Activated naive CD4-positive, alpha-beta T cell treated with Interleukin-2 at 50 U/mL for 16 hours (primary cell): ENCODE measurements at regions not wholly inside any gene's neighbourhood (a gene's known extent, or its start where the extent isn't known, plus 50 kb on each side); places are given as distances from the start of the nearest gene placed in this dataset.
"Not testable (repeated sequence)": the region's sequence is repeated elsewhere in the genome, so short reads cannot be mapped to it uniquely, and the experiment has no call there.

Source experiments
- DNase-seq: peaks from one replicate; pipeline ENCODE4 v3.0.0-alpha.2; 2020

DNA sequence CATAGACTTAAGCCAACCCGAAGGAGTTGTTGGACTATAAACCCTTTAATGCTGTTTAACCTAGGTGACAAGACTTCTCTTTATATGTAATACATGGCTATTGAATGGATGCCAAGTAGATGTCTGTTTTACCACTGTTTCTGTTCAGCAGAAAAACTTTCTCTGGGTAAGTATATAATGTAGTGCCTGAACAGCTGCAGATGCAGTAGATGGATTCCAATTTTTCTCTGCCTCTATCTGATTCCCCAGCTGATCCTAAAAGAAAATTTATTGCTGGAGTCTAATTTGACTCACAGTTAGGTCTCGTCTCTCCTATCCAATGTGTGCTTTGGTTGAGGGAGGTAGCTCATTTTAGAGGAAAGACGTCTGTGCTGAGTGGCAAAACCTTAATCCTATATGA is 256.5 kb upstream of the CBLB start:
- DNase-seq, result no peak

DNA sequence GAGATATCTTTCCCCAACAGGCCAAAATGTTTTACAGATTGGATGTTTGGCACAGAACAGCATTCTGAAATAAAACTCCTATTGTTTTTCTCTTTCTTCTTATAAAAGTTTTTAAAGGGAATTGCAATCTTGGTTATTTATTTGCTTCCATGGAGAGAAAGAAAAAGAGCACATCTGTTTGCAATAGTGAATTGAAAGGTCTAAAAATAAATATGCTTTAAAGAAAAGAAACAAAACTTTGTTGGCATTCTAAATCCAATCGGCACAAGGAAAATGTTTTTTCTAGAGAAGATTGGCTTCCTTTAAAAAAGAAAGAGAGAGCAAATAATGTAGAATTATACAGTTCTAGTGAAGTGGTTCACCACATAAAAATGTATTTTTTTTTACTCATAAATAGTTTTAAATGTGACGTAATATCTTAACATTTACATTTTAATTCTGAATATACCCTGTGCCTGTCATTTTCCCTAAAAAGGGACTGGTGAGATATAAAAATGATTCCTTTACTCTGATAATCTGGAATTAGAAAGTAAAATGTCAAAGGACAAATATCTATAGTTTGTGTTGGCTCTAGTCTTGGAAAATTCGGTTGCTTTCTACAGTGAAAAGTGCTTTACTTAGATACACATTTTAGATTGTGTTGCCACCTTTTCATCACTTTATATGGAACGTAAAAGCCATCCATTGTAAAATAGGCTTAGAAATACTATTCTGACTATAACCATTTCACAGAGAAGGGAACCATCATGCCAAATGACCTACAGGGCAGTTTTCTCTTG is 257.4 kb upstream of the CBLB start:
- DNase-seq, result no peak

DNA sequence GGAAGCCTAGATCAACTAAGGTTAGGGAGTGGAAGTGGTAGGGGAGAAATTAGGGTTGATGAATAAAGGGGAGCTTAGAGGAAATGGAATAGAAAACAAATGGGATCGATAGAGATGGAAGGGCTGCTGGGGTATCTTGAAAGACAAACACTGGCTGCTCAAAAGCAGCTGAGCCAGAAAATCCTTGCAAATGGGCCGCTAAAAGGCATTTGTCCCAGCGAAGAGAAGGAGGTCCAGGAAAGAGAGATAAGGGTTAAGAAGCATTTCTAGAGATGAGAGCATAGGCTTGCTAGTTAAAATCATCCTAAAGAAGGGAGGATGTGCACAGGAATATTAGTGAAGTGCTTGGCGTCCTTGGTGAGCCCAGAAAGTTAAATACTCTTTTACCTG is 258.0 kb upstream of the CBLB start:
- DNase-seq, result no peak

DNA sequence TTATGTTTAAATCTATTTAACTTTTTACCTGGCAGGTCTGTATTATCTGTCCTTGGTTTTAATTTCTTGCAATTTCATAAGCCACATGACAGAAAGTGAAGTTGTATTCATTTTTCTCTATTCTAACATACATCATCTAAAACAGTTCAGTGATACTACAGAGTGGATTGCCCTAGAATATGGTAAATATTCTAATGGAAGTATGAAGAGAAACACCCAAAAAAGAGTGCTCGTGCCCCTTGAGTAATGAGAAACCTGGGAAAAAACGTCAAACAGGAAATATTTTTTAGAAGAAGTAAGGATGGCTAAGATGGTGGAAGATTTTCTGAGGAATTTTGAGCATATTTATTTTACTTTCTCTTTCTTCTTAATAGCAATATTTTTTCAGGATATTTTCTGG is 261.1 kb upstream of the CBLB start:
- DNase-seq, result no peak

DNA sequence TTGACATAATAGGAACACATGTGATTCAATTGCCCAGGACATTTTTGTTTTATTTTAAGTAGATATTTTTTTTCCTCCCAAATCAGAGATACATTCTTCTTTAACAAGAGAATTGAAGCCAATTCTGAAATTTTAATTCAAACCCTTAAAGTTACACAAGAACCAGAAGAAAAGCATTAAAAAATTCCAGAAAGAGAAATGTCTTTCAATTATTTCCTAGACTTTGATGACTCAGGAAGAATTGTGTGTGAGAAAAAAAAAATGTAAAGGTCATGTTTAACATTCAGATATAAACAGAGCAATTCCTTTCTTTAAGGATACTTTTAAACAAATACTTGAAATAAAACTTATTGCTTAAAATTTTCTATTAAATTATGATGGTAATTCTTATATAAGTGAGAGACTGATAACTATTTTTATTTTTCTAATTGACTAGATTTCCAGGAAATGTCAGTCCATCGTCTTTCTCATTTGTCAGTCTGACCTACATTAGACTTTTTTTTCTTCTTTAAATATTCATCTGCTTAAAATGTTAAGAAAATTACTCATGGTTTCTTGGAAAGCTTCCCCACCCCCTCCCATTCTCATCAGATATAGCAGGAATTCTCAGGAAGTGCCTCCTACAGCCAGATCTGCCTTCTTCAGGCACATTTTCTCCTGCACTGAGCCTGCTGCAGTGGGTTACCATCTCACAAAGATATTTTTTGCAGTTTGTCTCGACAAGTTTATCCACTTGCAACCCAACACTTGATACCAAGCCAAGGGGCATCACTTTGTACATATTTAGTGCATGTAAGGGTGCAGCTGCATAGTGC is 261.8 kb upstream of the CBLB start:
- no peak for DNase-seq

DNA sequence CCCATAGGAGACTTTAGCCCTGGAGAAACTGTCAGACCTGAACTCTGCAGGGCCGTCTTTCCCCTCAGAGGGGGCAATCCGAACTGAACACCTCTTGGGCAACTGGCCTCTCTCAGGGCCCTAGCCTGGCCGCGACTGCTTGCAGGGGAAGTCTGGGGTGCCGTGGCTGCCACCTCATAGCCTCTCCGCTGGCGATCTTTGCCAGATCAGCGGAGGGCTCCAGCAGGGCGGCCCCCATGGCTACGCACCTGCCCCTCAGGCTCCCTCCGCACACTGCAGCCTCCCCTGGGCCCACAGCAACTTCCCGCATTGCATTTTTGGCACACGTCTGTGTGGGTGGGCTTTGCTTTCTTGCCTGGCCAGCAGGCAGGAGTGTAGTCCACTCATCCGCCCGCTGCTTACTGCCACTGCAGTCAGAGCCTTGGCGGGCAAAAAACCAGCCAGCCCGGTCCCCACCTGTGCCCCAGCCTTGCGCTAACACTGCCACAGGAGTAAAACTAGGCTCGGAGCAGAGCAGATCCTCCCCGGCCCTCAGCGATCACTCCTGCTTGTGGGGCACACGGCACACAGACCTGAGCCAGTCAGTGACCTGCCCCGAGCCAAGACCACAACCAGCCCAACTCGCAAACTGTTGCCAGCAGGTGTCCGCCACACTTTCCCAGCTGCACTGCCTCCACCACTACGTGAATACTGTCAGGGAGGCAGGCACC is 266.8 kb upstream of the CBLB start:
- no peak for DNase-seq

DNA sequence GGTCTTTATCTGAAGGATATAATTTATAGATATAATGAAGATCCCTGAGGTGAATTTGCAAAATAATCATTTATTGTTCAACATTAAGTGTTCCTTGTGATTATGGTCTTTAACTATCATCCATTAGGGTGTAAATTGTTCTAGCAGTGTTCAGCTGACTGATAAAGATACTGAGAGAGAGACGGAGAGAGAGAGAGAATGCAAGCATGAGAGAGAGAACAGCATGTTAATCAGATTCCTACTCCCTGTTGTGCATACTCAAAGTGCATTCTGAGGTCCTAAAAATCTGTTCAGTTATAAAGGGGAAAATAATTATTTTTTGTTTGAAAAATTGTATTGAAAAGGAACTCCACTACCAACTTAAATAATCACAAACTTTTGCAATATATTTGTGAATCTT is 271.0 kb upstream of the CBLB start:
- no peak for DNase-seq

DNA sequence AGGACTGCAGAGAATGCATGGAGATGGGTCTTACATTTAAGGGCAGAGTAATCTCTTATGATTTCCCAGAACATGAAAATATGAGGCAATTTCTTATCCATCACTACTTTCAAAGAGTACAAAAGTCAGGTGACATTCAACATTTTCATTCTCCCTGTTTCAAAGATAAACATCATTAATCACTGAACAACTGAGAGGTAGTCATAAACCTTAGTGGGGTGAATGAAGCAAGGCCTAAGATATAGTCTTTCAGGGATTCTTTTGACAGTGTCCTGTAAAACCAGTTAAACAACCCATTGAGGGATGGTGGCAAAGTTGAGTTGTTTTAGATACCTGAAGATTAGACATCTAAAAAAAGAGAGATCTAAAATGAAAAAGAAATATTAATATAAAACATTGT is 271.6 kb upstream of the CBLB start:
- DNase-seq, result no peak

DNA sequence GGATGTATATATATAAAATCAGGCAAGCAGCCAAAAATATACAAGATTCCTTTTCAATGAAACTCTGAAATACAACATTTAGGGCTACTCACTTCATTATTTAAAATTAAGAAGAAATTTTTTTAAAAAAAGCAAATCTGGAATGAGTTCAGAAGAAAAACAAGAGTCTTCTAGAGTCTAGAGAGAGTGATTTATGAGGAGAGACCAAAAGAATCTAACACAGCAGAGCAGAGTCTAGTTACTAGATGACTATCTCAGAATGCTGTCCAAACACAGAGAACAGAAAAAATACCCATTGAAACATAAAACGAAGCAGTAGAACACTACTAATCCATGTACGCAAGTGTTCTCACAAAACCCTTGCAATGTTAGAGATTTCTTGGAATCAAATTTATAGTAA is 275.2 kb upstream of the CBLB start:
- no peak for DNase-seq

DNA sequence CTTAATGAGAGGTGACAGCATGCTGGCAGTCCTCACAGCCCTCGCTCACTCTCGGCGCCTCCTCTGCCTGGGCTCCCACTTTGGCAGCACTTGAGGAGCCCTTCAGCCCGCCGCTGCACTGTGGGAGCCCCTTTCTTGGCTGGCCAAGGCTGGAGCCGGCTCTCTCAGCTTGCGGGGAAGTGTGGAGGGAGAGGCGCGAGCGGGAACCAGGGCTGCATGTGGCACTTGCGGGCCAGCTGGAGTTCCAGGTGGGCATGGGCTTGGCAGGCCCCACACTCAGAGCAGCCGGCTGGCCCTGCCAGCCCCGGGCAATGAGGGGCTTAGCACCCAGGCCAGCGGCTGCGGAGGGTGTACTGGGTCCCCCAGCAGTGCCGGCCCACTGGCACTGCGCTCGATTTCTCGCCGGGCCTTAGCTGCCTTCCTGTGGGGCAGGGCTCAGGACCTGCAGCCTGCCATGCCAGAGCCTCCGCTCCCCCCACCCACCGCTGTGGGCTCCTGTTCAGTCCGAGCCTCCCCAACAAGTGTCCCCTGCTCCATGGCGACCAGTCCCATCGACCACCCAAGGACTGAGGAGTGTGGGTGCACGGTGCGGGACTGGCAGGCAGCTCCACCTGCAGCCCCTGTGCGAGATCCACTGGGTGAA is 279.7 kb upstream of the CBLB start:
- DNase-seq, result not testable (repeated sequence)

DNA sequence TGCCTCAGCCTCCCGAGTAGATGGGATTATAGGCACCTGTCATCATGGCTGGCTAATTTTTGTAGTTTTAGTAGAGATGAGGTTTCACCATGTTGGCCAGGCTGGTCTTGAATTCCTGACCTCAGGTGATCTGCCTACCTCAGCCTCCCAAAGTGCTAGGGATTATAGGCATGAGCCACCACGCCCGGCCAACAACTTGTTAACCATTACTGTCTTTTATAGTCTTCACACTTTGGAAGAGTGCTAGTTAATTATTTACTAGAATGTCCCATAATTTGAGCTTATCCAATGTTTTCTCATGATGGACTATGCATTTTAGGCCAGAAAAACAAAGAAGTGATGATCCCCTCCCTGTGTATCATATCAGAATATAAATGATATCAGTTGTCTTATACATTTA is 288.6 kb upstream of the CBLB start:
- DNase-seq, result no peak

DNA sequence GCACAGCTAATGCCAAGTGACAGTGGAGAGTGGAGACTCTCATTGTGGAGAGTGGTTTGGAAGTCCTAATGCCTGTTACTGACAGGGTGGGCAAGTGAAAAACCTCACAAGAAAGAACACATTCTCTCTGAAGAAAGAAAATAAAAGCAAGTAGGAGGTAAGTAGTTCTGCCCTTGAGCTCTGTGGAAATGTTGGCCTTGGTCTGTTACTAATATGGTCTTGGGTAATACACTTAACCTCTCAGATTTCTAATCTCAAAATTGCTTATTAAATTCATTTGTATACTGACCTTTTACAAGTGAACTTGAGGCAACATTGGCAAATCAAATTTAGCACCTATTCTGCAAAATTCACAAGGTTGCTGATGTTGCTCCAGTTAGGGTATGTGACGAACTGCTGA is 291.6 kb upstream of the CBLB start:
- DNase-seq, result no peak

DNA sequence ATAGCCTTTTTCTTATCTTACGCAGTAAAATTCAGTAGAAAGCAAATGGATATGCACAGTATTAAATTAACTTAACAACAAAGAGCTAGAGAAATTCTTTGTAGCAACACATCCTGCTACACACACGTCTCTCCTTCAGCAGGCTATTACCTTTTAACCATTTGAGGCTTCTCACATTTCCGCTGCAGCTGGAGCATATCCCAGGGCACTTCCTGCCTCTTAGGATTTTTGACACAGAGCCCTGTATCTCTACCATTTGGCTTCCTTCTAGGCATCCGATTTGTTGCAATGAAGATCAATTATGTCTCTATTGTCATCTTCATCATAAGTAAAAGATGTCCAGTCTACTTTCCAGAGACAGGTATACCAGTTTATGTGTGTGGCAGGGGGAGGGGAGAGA is 292.4 kb upstream of the CBLB start:
- DNase-seq, result no peak

DNA sequence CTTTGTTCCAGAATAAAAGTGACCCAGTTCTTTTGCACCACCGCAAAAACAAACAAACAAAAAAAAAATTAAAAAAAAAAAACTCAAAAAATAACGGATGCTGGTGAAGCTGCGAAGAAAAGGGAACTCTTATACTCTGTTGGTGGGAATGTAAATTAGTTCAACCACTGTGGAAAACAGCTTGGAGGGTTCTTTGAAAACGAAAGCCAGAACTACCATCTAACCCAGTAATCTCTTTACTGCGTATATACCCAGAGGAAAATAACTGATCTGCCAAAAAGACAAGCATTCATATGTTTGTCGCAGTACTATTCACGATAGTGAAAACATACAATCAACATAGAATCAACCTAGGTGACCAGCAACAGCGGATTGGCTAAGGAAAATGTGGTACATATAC is 298.9 kb upstream of the CBLB start:
- DNase-seq, result no peak

DNA sequence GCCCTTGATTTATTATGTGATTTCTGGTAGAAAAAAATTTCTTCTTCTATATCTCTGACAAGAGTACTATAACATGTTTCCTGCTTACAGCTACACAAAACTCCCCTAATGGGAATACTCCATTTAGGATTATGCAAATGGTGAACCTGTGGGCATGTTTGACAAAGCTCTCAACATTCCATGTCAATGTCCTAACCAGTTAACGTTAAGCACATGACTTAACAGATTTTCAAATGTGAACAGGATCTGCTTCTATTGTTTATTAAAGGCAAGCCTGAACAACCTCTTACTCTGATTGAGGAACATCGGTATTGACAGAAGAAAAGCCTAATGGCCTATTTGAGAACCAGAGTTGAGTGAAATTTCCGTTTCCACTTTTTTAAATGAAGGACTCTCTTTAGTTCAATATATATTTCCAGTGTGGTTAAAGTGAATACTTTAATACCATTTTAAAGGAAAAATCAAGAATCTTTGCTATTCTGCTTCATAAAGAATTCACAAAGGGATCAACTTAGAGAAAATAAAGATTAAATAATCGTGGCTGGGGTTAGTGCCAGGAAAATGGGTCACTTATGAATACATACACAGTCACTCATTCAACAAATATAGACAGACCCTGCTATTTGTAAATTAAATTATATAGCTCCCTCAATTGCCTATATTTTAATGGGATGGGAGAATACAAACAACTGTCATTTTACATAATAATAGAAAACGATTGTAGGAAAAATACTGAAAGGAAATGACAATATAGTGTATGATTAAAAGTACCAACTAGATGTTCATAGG is 300.3 kb upstream of the CBLB start:
- DNase-seq, result no peak

DNA sequence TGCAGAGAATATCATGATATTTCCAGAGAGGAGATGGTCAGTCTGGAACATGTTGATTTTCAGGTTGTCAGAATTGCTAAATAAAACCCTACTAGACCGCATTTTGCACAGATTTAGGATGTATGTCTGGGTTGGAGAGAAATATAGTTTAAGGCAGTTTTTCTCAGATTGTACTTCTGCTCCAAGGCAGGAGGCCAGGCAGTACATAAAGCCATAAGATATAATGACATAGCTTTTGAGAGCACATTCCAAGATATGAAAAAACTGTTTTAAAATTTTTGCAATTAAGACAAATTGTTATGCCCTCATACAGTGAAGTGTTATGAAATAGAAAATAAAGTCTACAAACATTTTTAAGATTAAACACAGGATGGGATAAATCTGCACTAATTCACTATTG is 301.8 kb upstream of the CBLB start:
- DNase-seq, result no peak

DNA sequence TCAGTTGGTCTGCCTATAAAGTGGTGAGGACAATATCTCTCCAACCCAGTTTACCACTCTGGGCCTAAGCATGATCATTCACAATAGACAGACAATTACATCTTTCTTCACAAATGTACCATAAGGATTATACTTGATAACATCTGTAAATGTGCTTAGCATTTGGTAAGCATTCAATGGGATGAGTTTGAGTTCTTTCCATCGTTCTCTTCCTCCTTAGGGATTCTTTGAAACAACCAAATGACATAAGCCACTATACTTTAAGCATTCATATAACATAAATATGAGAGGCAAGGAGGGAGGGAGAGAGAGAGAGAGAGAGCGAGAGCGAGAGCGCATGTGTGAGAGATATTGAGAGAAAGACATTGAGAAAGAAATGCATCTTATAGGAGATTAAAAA is 303.3 kb upstream of the CBLB start:
- DNase-seq, result no peak

DNA sequence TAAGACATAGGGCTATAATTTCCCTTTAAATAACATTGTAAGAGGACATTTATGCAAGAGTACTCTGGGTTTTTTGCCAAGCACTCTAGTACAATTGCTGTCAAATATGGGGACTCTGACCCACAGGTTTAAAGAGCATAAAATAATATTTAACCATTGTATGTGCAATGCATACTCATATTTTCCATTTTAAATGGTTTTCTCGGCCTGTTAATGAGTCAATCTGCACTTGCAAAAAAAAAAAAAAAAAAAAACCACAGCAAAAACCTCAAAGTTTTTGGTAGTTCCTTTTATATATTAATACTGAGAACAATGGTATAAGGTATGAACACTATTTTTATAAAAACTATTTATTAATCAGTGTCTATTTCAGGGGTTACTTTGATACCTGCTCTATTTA is 304.0 kb upstream of the CBLB start:
- no peak for DNase-seq

DNA sequence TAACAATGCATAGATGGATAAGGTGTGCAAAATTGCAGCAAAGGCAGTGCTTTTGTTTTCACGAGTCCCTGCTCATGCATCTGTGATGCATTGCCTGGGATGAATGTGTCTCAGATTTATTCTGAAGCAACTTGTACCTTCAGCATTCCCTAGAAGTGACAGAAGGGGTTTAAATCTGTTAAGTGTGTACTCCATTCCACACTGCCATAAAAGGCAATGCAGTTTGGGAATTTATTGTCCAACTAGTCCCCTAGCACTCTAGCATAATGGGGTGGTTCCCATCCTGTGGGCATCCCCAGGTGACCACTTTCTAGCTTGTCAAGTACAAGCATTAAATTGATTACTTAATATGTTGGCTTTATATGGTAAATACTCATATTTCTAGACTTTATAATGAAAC is 306.5 kb upstream of the CBLB start:
- DNase-seq, result no peak

DNA sequence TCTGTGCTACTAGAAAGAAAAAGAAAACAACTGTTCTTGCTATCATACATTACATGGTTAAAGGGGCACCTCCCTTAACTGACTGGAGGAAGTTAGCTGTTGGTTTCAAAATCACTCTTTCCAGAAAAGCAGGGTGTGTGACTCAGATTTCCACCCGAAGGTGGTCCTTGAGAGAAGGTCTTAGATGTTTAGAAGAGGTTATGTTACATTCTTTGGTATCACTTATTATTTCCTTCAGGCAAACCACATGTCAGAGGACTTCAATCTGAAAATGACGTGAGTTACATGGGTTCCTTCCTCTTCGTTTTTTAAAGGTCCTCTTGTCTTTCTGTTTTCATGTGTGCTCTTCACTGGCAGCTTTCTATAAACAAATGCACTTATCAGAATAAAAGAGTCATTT is 307.9 kb upstream of the CBLB start:
- DNase-seq, result peak; percentile 62

DNA sequence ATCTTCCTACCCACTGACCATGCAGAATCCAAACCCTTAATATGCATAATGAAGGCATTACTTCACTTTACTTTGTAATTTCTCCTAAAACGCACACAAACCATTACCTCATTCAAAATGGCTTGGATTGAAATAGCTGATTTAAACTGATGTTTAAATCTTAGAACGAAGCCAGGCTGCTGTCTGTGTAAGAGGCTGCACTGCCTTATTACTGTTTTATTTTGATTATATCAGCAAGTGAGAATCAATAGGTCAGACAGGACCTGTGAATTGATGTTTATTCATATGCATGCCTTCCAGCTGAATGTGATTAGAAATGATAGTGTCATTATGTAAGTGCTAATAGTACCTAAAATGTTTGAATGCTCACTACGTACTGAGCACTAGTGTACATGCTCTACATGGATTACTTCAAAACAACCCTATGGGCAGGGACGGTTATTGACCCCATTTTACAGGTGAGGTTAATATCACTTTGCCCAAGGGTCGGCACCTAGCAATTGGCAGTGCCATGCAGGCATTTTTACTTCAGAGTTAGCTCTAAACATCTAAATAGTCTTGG is 314.2 kb upstream of the CBLB start:
- DNase-seq, result no peak

DNA sequence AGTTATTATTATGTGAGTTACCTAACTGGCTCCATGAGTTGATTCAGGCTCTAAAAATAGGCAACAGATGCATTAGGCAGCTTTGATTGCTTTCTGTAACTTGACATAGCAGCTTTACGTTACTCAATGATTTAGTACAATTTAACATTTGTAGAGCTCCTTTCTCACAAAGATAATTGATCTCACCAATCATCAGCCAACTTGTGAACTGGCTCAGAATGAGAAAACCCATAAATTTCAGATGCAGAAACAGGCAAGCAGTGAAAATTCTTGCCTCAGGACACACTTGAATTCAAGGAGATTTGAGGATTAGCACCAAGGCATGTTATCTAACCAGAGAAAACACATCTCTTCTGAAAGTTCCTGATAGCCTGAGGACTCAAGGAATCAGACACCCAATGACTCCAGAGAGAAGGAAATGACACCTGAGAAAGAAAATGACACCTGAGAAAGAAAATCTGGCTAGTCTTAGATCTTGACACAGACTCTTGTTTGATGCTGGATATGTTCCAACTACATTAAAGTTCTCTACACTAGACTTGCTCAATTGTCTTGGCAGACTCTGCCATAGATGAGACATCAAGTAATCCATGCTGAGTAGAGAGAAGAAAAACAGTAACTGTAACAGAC is 315.1 kb upstream of the CBLB start:
- DNase-seq, result no peak
